Activated naive CD8-positive, alpha-beta T cell treated with anti-CD3 and anti-CD28 coated beads, Interleukin-2, amount 10 ng/mL, durations not matched to agents 7 days and 5 days (primary cell): ENCODE measurements at regions not wholly inside any gene's neighbourhood (a gene's known extent, or its start where the extent isn't known, plus 50 kb on each side); places are given as distances from the start of the nearest gene placed in this dataset.

Experiments used
- ATAC-seq: fragments of 150-1000 bp; cut with Tn5 transposase; one replicate; pipeline ENCODE4 v1.10.0; 2021; ENCODE audit warnings: low read depth, moderate library complexity
- POLR2A ChIA-PET: fragments of 350-600 bp; sonication (Branson Sonifier 250); formaldehyde crosslinking; loops from one replicate; lab custom pipeline; 2021; ENCODE audit warnings: antibody characterized with exemption; lab: Charles Lee
- DNase-seq: peaks from one replicate; pipeline ENCODE4 v3.0.0; 2021
- H3K27ac Mint-ChIP-seq: one replicate; pipeline ENCODE4 v1.8.0; 2022; ENCODE audit warnings: mild to moderate bottlenecking, mixed read lengths
- H3K27me3 Mint-ChIP-seq: one replicate; pipeline ENCODE4 v1.8.0; 2022; ENCODE audit warnings: mild to moderate bottlenecking, moderate library complexity, mixed read lengths
- H3K36me3 Mint-ChIP-seq: one replicate; pipeline ENCODE4 v1.8.0; 2021; ENCODE audit warnings: mild to moderate bottlenecking, mixed read lengths
- H3K4me1 Mint-ChIP-seq: one replicate; pipeline ENCODE4 v1.8.0; 2021; ENCODE audit warnings: mixed read lengths
- H3K4me3 Mint-ChIP-seq: one replicate; pipeline ENCODE4 v1.8.0; 2022; ENCODE audit warnings: mild to moderate bottlenecking, moderate library complexity, mixed read lengths
- H3K9me3 Mint-ChIP-seq: one replicate; pipeline ENCODE4 v1.8.0; 2021; ENCODE audit warnings: mixed read lengths

DNA sequence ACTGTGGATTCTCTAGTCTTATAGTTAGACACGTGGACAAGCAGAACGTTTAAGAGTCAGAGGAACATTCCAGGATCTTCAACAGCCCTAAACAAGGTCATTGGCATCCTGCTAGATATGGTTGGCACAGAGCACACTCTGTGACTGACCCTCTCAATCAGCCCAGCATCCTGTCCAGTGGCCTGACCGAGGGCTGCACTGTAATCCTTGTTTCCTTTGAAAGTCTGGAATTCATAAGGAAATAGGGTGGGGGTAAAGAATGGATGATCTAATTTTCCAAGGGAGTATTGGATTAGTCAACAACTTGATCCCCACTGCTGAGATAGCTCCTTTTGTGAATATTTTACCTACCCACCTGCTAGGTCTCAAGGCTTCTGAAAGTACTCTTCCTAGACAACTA, 94.5 kb upstream of the DLG1 start:
- no peaks in the 10 kb centered on the region for H3K9me3 Mint-ChIP-seq
- H3K27ac Mint-ChIP-seq: no peak overlapping the region
- no peak for ATAC-seq
- DNase-seq: no peak
- peaks cover 5% of the 10 kb centered on the region for H3K27me3 Mint-ChIP-seq
- H3K4me1 Mint-ChIP-seq: no peaks in the 10 kb centered on the region
- H3K36me3 Mint-ChIP-seq: no peaks in the 10 kb centered on the region
- H3K4me3 Mint-ChIP-seq: no peak overlapping the region
- POLR2A ChIA-PET: no interaction called here

DNA sequence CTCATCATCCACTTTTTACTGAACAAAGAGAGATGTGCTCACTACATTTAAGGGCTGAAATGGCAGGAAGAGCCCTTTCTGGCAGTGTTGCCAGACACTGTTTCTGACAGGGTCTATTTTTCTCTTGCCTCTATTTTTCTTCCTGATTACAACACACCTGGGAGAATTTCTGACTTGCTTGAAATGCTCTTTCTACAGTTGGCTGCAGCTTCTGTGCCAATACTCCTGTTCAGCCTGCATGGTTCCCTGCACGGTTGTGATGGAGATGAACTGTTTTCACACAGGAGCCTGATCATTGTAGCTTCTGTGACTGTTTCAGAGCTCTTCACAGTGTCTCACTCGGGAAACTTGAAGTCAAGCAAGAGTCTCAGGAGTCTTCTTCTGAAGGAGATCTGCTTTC, 83.0 kb upstream of the DLG1 start:
- no peak overlapping the region for H3K27ac Mint-ChIP-seq
- no peaks in the 10 kb centered on the region for H3K9me3 Mint-ChIP-seq
- DNase-seq (no peak), ATAC-seq (no peak)
- no peak overlapping the region for H3K4me3 Mint-ChIP-seq
- H3K36me3 Mint-ChIP-seq: no peaks in the 10 kb centered on the region
- POLR2A ChIA-PET: no interaction called here
- peaks cover 3% of the 10 kb centered on the region for H3K27me3 Mint-ChIP-seq
- H3K4me1 Mint-ChIP-seq: peaks cover 3% of the 10 kb centered on the region

DNA sequence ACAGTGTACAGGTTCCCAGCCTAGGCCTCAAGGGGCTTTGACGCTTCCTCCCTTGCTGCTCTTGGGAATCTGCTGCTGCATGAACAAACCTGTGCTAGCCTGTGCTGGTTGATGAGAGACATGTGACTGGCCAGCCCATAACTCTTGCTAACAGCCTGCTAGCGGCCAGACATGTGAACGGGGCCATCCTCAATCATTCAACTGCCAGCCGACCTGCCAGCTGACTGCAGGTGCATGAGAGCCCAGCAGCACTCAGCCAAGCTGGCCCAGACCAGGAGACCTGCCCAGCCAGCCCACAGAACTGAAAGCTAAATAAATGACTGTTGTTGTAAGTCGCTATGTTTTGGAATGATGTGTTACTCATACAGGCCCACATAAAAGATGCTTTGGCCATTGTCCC, 82.4 kb upstream of the DLG1 start:
- peaks cover 3% of the 10 kb centered on the region for H3K27me3 Mint-ChIP-seq
- no peak for DNase-seq
- POLR2A ChIA-PET: no interaction called here
- H3K36me3 Mint-ChIP-seq: no peaks in the 10 kb centered on the region
- H3K27ac Mint-ChIP-seq: no peak overlapping the region
- H3K4me1 Mint-ChIP-seq: peaks cover 3% of the 10 kb centered on the region
- ATAC-seq: no peak
- no peaks in the 10 kb centered on the region for H3K9me3 Mint-ChIP-seq
- H3K4me3 Mint-ChIP-seq: no peak overlapping the region

DNA sequence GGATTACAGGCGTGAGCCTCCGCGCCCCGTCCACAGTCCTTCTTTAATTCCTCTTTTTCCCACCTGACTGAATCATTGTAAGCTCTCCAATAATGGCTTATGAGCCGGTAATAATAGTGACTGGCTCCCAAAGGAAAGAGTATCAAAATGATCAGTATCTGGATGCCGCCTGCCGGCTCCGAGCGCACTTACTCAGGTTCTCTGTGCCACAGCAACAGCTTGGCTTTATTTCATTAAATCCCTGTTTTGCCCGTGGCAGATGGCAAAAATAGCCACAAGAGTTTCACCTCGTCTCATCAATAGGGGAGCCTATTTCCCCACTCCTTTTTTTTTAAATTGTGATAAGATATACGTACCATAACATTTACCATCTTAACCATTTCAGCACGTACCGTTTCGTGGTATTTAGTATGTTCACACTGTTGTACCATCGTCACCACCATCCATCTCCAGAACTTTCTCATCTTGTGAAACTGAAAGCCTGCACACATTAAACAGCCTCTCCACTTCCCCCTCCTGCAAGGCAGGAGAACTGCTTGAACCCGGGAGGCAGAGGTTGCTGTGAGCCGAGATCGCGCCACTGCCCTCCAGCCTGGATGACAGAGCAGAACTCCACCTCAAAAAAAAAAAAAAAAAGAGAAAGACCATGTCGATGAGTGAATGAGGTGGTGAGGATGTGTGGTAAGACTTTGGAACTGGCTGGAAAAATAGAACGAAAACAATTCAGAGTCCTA, 80.7 kb upstream of the DLG1 start:
- H3K4me1 Mint-ChIP-seq: peaks cover 3% of the 10 kb centered on the region
- no peak for ATAC-seq
- H3K27me3 Mint-ChIP-seq: peaks cover 9% of the 10 kb centered on the region
- H3K36me3 Mint-ChIP-seq: no peaks in the 10 kb centered on the region
- H3K9me3 Mint-ChIP-seq: no peaks in the 10 kb centered on the region
- POLR2A ChIA-PET: no interaction called here
- H3K27ac Mint-ChIP-seq: no peak overlapping the region
- no peak for DNase-seq
- no peak overlapping the region for H3K4me3 Mint-ChIP-seq

DNA sequence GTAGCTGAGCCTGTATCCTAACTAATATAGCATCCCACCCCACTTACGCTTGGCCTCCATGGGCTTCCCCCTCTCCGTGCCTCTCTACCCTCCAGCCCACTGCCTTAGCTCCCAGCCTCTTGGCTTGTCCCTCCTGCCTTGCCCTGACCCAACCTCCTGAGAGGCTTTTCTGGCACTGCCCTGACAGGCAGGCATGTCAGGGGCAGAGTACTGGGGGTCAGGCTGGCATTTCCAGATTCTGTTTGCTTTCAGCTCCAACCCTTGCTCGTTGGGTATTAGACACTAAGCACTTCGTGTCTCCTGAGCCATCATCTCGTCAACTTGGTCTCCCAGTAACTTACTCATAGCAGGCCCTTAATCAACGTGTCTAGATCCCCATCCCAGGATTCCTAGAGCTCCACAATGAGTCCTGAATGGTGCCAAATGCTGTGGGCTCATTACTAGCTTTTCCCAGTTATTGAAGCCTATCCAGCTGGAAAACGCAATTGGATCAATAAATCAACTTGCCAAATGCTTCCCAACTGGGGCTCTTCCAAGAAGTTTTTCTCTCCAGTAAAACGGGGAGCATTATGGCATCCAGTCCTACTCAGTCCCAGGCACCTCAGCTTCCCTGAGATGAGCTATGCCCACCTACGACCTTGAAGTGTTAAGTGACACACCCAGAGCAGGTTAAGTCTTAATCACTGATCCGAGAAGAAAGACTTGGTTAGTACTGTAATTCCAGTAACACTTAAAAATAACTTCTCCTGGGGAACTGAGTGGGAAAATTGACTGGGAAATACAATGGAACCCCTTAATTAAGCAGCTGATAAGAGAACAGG, 78.5 kb upstream of the DLG1 start:
- ATAC-seq: no peak
- H3K36me3 Mint-ChIP-seq: no peaks in the 10 kb centered on the region
- peaks cover 3% of the 10 kb centered on the region for H3K4me1 Mint-ChIP-seq
- POLR2A ChIA-PET: no interaction called here
- H3K27me3 Mint-ChIP-seq: peaks cover 14% of the 10 kb centered on the region
- no peak overlapping the region for H3K4me3 Mint-ChIP-seq
- no peak for DNase-seq
- no peaks in the 10 kb centered on the region for H3K9me3 Mint-ChIP-seq
- H3K27ac Mint-ChIP-seq: no peak overlapping the region

DNA sequence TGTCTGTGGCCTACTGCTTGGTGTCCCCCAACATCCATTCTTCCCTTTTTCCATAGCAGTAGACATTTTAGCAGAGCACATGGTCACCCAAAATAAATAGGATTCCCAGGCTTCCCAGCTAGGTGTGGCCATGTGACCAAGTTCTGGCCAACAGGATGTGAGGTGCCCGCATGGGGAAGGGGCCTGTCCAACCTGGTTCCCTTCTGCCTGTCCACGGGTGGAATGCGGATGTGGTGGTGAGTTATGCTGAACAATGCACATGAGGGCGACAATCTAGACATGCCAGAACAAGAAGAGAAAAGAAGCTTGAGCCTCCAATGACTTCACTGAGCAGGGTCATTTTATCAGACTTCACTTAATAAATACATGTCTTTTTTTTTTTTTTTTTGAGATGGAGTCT, 77.6 kb upstream of the DLG1 start:
- ATAC-seq: no peak
- H3K27ac Mint-ChIP-seq: no peak overlapping the region
- H3K4me3 Mint-ChIP-seq: no peak overlapping the region

DNA sequence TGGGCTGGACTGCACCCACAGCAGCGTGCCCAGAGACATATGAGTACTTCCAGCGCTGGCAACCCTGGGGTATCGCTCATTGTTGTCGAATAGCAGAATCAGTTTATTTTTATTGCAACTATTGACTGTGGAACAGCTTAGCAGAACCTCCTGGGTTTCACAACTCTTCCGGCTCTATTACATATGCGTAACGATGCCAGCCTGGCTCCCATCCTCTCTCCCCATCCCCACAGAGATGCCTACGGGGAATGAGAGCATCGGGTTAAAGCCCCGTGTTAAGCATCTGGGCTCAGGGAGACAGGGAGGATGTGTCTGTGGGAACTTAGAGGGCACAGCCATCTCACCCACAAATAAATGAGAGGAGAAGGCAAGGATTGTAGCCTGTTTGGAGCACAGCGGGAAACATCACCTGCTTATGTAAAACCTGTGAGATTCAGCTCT, 76.6 kb upstream of the DLG1 start:
- Mint-ChIP-seq H3K4me1 (peaks cover 3% of the 10 kb centered on the region), H3K9me3 (no peaks in the 10 kb centered on the region), H3K4me3 (no peak overlapping the region), H3K27me3 (peaks cover 14% of the 10 kb centered on the region), H3K36me3 (no peaks in the 10 kb centered on the region), H3K27ac (no peak overlapping the region)
- POLR2A ChIA-PET: no interaction called here
- no peak for ATAC-seq
- no peak for DNase-seq

More for the DNA sequence above, 77.6 kb upstream of the DLG1 start:
- no peak for DNase-seq
- peaks cover 3% of the 10 kb centered on the region for H3K4me1 Mint-ChIP-seq
- POLR2A ChIA-PET: no interaction called here
- H3K27me3 Mint-ChIP-seq: peaks cover 11% of the 10 kb centered on the region
- no peaks in the 10 kb centered on the region for H3K36me3 Mint-ChIP-seq
- H3K9me3 Mint-ChIP-seq: no peaks in the 10 kb centered on the region

DNA sequence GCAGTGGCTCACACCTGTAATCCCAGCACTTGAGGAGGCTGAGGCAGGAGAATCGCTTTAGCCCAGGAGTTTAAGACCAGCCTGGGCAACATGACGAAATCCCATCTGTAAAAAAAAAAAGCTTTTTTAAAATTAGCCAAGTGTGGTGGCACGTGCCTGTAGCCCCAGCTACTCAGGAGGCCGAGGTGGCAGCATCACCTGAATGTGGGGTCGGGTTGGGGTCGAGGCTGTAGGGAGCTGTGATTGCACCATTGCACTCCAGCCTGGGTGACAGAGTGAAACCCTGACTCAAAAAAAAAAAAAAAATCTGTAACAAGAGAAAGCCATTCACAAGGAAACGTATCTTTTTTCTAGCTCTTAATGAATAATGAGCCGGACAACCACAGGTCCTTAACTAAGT, 74.7 kb upstream of the DLG1 start:
- H3K36me3 Mint-ChIP-seq: no peaks in the 10 kb centered on the region
- POLR2A ChIA-PET: no interaction called here
- H3K4me3 Mint-ChIP-seq: no peak overlapping the region
- no peaks in the 10 kb centered on the region for H3K9me3 Mint-ChIP-seq
- ATAC-seq: no peak
- DNase-seq: no peak
- peaks cover 15% of the 10 kb centered on the region for H3K27me3 Mint-ChIP-seq
- H3K27ac Mint-ChIP-seq: no peak overlapping the region
- no peaks in the 10 kb centered on the region for H3K4me1 Mint-ChIP-seq

DNA sequence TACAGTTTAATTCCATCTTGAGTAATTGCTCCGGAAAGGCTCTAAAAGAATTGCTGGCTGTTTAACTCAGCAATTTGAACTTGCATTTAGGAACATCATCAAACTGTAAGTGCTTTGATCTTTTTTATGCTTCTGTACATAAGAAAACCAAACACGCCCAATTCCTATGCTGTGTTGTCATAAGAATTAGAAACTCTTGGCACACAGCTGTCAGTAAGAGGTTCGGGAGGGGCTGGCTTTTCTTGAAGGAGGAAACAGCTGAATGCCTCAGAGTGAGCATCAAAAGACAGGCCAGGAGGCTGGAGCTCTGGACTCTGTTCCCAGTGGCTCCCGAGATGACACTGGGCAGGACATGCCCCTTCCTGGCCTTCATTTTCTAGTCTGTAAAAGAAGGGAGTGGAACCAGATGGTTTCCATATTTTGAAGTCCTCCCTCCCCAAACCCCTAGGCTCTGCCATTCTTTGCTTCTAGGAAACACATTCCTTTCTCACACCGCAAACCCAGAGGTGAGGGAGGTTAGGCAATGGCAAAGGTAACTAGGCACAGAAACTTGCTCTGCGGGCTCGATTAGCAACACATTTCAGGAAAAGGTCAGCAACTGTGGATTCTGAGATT, 73.7 kb upstream of the DLG1 start:
- H3K9me3 Mint-ChIP-seq: no peaks in the 10 kb centered on the region
- H3K36me3 Mint-ChIP-seq: no peaks in the 10 kb centered on the region
- peaks cover 15% of the 10 kb centered on the region for H3K27me3 Mint-ChIP-seq
- no peak overlapping the region for H3K4me3 Mint-ChIP-seq
- POLR2A ChIA-PET: no interaction called here
- no peak overlapping the region for H3K27ac Mint-ChIP-seq
- no peak for DNase-seq
- ATAC-seq: no peak
- H3K4me1 Mint-ChIP-seq: no peaks in the 10 kb centered on the region

DNA sequence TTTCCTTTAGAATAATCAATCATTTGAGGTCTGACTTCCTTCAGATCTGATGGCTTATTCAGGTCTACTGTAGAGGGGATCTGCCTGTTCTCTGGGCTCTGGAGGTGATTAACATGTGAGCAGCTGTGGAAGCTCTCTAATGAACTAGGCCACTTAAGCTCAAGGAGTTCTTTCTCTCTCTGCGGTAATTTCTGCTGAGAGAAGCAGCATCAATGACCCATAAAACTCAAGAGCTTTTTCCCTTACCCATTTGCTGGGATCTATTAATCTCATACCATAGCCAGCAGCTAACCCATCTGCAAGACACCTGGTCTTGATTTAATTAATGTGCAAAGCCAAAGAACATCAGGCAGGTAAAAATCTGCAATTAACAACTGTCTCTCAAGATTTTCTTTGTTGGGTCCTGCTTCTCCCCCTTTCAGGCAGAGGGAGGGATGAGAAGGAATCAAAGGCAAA, 73.2 kb upstream of the DLG1 start:
- H3K36me3 Mint-ChIP-seq: no peaks in the 10 kb centered on the region
- H3K9me3 Mint-ChIP-seq: no peaks in the 10 kb centered on the region
- H3K27me3 Mint-ChIP-seq: peaks cover 15% of the 10 kb centered on the region
- H3K27ac Mint-ChIP-seq: no peak overlapping the region
- no peak overlapping the region for H3K4me3 Mint-ChIP-seq
- no peak for DNase-seq
- ATAC-seq: no peak
- POLR2A ChIA-PET: no interaction called here
- H3K4me1 Mint-ChIP-seq: no peaks in the 10 kb centered on the region

DNA sequence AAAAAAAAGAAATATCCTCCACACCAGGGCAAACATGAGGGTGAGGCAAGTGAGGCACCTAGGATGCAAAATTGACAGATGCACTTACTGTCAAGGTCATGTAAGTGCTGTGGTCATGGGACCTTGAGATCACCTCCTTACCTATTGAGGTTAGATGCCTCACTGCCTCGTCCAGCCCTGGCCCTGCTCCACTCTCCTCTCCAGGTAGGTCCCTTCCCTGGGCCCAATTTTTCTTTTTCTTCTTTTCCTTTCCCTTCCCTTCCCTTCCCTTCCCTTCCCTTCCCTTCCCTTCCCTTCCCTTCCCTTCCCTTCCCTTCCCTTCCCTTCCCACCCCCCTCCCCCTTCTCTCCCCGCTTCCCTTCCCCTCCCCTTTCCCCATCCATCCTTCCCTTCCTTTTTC, 71.1 kb upstream of the DLG1 start:
- Mint-ChIP-seq H3K4me3 (no peak overlapping the region), H3K36me3 (no peaks in the 10 kb centered on the region), H3K27me3 (peaks cover 9% of the 10 kb centered on the region), H3K27ac (no peak overlapping the region), H3K9me3 (no peaks in the 10 kb centered on the region), H3K4me1 (no peaks in the 10 kb centered on the region)
- DNase-seq (no peak), ATAC-seq (no peak)
- POLR2A ChIA-PET: no interaction called here

DNA sequence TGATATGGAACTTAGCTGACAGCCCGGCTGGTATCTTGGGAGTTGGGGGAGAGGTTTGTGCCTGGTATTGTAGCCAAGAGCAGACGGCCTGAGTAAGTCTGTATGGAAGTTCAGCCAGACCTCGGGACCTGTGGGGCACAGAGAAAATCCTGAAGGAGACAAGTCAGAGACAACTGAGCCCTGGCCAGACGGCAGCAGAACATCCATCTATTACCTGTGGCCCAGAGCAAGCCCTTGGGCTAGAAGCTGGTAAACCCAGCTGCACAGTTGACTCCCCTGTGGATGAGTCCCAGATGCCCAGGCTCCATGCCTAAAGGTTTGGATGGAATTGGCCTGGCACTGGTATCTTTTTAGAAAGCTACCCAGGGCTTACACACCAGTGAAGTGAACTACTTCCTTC, 70.4 kb upstream of the DLG1 start:
- no peak for DNase-seq
- POLR2A ChIA-PET: no interaction called here
- Mint-ChIP-seq H3K9me3 (no peaks in the 10 kb centered on the region), H3K27me3 (peaks cover 9% of the 10 kb centered on the region), H3K4me3 (no peak overlapping the region), H3K36me3 (no peaks in the 10 kb centered on the region), H3K4me1 (no peaks in the 10 kb centered on the region), H3K27ac (no peak overlapping the region)
- ATAC-seq: no peak

DNA sequence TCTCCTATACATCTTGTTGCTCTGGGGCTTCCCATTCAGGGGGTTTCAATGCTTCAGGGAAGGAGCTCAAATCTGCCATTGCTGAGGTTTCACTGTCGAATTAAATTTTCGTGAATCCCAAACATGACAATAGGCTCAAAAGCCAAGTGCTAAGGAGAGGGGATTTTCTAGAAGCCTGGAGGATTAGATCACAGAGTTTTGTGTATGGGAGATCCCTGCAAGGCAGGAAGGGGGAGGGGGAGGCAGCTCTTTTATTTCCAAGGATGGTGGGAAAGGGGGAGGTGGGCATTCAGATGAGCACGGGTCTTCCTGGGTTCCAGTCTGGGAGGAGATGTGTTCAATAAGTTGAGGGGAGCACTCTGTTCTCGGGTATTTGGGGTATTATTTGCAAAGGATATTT, 69.9 kb upstream of the DLG1 start:
- no peak overlapping the region for H3K4me3 Mint-ChIP-seq
- H3K9me3 Mint-ChIP-seq: no peaks in the 10 kb centered on the region
- H3K36me3 Mint-ChIP-seq: no peaks in the 10 kb centered on the region
- no peaks in the 10 kb centered on the region for H3K4me1 Mint-ChIP-seq
- no peak for ATAC-seq
- DNase-seq: no peak
- H3K27ac Mint-ChIP-seq: no peak overlapping the region
- H3K27me3 Mint-ChIP-seq: peaks cover 9% of the 10 kb centered on the region
- POLR2A ChIA-PET: no interaction called here
